K562 (cell line): ENCODE measurements at regions not wholly inside any gene's neighbourhood (a gene's known extent, or its start where the extent isn't known, plus 50 kb on each side); places are given as distances from the start of the nearest gene placed in this dataset.
A peak's percentile ranks its signal among the peaks of the same experiment; 100 is the strongest.
"Not testable (repeated sequence)": the region's sequence is repeated elsewhere in the genome, so short reads cannot be mapped to it uniquely, and the experiment has no call there.

ENCODE experiments used
- ATF1 ChIP-seq, 2 experiments: fragments of 450-650 bp in 1 of 2; IDR thresholded peaks; 2 replicates each; pipeline ENCODE4 v1.6.1; 2016; ENCODE audit warnings: missing compliant biosample characterization in 1 of 2, missing genetic modification characterization in 1 of 2
- CREB3 ChIP-seq: fragments of 450-650 bp; conservative IDR thresholded peaks from 2 replicates; pipeline ENCODE4 v1.6.1; 2016; ENCODE audit warnings: missing genetic modification characterization, low read depth, mild to moderate bottlenecking, missing compliant biosample characterization, moderate library complexity
- ETV1 ChIP-seq: fragments of 450-650 bp; conservative IDR thresholded peaks from 2 replicates; pipeline ENCODE4 v1.6.1; 2016; ENCODE audit warnings: missing genetic modification characterization, control low read depth, low read depth, missing compliant biosample characterization
- IRF9 ChIP-seq: fragments of 450-650 bp; IDR thresholded peaks from 2 replicates; pipeline ENCODE4 v1.6.1; 2016; ENCODE audit warnings: missing biosample characterization, missing genetic modification characterization
- JUND ChIP-seq, 2 experiments: IDR thresholded peaks; 2 replicates in 1 of 2; 3 replicates in 1 of 2; pipeline ENCODE4 v1.6.1; 2011; ENCODE audit warnings: borderline replicate concordance in 2 of 2, low read depth in 2 of 2, low read length in 2 of 2, improper control_type of control experiment in 1 of 2, missing biosample characterization in 1 of 2, missing genetic modification characterization in 1 of 2, missing genetic modification reagents in 1 of 2
- MNT ChIP-seq, 2 experiments: fragments of 450-650 bp; conservative IDR thresholded peaks; 2 replicates each; pipeline ENCODE4 v1.6.1; 2017; ENCODE audit warnings: mild to moderate bottlenecking in 2 of 2, moderate library complexity in 2 of 2
- MTA2 ChIP-seq: fragments of 450-650 bp; IDR thresholded peaks from 2 replicates; pipeline ENCODE4 v1.6.1; 2016; ENCODE audit warnings: low read depth
- NR2C1 ChIP-seq, 2 experiments: fragments of 450-650 bp; IDR thresholded peaks; 2 replicates each; pipeline ENCODE4 v1.6.1; 2017; ENCODE audit warnings: mild to moderate bottlenecking in 2 of 2, antibody characterized with exemption in 1 of 2, inconsistent platforms in 1 of 2, missing compliant biosample characterization in 1 of 2, missing genetic modification characterization in 1 of 2
- PML ChIP-seq: IDR thresholded peaks from 2 replicates; pipeline ENCODE4 v1.6.1; 2012; ENCODE audit warnings: low read length, inconsistent platforms
- RNF2 ChIP-seq: sonication (generic); IDR thresholded peaks from 2 replicates; pipeline ENCODE4 v1.6.1; 2016
- RREB1 ChIP-seq: fragments of 250-450 bp; sonication (Bioruptor Pico); IDR thresholded peaks from 2 replicates; pipeline ENCODE4 v1.4.0; 2020
- SMARCA4 ChIP-seq: fragments of 450-650 bp; IDR thresholded peaks from 2 replicates; pipeline ENCODE4 v1.6.1; 2016
- TAL1 ChIP-seq: fragments of 450-650 bp; IDR thresholded peaks from 2 replicates; pipeline ENCODE4 v1.6.1; 2016; ENCODE audit warnings: mild to moderate bottlenecking
- TCFL5 ChIP-seq: fragments of 250-450 bp; sonication (Bioruptor Pico); conservative IDR thresholded peaks from 2 replicates; pipeline ENCODE4 v1.6.1; 2021; ENCODE audit warnings: mild to moderate bottlenecking, moderate library complexity, matching md5 sums
- TEAD1 ChIP-seq, 2 experiments: fragments of 450-650 bp in 1 of 2; sonication (generic) in 1 of 2; formaldehyde crosslinking; IDR thresholded peaks; 2 replicates each; pipeline versions ENCODE4 v1.4.0 to v1.8.0; 2020 to 2022; ENCODE audit warnings: mild to moderate bottlenecking in 2 of 2, missing genetic modification reagents in 1 of 2
- ZNF175 ChIP-seq: fragments of 200-800 bp; sonication (Bioruptor generic); IDR thresholded peaks from 2 replicates; pipeline ENCODE4 v1.6.1; 2016; ENCODE audit warnings: low read depth, mild to moderate bottlenecking, missing genetic modification characterization, missing compliant biosample characterization

- TF ChIP-seq CREB3 (tag) (peak; percentile 95), TAL1 (peak; percentile 95), NR2C1 (tag; IDR thresholded peaks at IDR 0.05) (0 out of 2 replicates have a peak, but pooled peaks have one; percentile 29), SMARCA4 (peak; percentile 64; the same call in 1 of the 2 replicates), RNF2 (peak; percentile 49; the same call in 1 of the 2 replicates), JUND (tag; IDR thresholded peaks at IDR 0.05; ENCODE audit: borderline replicate concordance, low read depth, low read length) (peak; percentile 48; the same call in 1 of the 3 replicates), ZNF175 (CRISPR knock-in tag) (peak; percentile 98), ETV1 (tag) (peak; percentile 52), TEAD1 (CRISPR knock-in tag; IDR thresholded peaks at IDR 0.05) (peak in 1 of 2 experiments; percentile 69; a peak in 2 of 4 replicates), IRF9 (0 out of 2 replicates have a peak, but pooled peaks have one; percentile 43), TCFL5 (CRISPR knock-in tag) (0 out of 2 replicates have a peak, but pooled peaks have one; percentile 46), MNT (conservative IDR thresholded peaks at IDR 0.05) (peak in 1 of 2 experiments; percentile 41; a peak in 1 of 4 replicates), RREB1 (CRISPR knock-in tag) (0 out of 2 replicates have a peak, but pooled peaks have one; percentile 72), MTA2 (peak; percentile 84), PML (peak; percentile 63), ATF1 (tag; IDR thresholded peaks at IDR 0.05) (peak; percentile 41; the same call in 1 of the 2 replicates)
- not testable (repeated sequence) for TF ChIP-seq NR2C1 (IDR thresholded peaks at IDR 0.05); JUND (IDR thresholded peaks at IDR 0.05; ENCODE audit: borderline replicate concordance, low read depth, low read length); ATF1 (CRISPR knock-in tag; IDR thresholded peaks at IDR 0.05)
Measured at GRCh38 chr2:111433892-111434607, 313.3 kb downstream of the BCL2L11 start (continued).
